ENCODE measurements at regions not wholly inside any gene's neighbourhood (a gene's known extent, or its start where the extent isn't known, plus 50 kb on each side); places are given as distances from the start of the nearest gene placed in this dataset.

GRCh38 chr10:4370376-4370775 is 455.6 kb upstream of the AKR1E2 start:
- DNase-seq, result no peak

- no peak for DNase-seq
Observed at GRCh38 chr10:4361581-4361980, 464.4 kb upstream of the AKR1E2 start.

GRCh38 chr10:4359003-4359402 is 467.0 kb upstream of the AKR1E2 start:
- DNase-seq, result no peak

- DNase-seq, result no peak
Observed at GRCh38 chr10:4357911-4358310, 468.1 kb upstream of the AKR1E2 start.

GRCh38 chr10:4355350-4355749 is 470.7 kb upstream of the AKR1E2 start:
- no peak for DNase-seq

- DNase-seq, result no peak
Observed at GRCh38 chr10:4354382-4354812, 471.6 kb upstream of the AKR1E2 start.

GRCh38 chr10:4353964-4354363 is 472.0 kb upstream of the AKR1E2 start:
- no peak for DNase-seq

GRCh38 chr10:4353059-4353655 is 472.9 kb upstream of the AKR1E2 start:
- no peak for DNase-seq

- DNase-seq, result no peak
Observed at GRCh38 chr10:4352414-4352961, 473.5 kb upstream of the AKR1E2 start.

GRCh38 chr10:4351723-4352413 is 474.1 kb upstream of the AKR1E2 start:
- no peak for DNase-seq

GRCh38 chr10:4347397-4347796 is 478.6 kb upstream of the AKR1E2 start:
- DNase-seq, result no peak

GRCh38 chr10:4345877-4346646 is 479.9 kb upstream of the AKR1E2 start:
- no peak for DNase-seq

- no peak for DNase-seq
Observed at GRCh38 chr10:4344492-4344994, 481.5 kb upstream of the AKR1E2 start.

GRCh38 chr10:4343873-4344272 is 482.1 kb upstream of the AKR1E2 start:
- DNase-seq, result no peak

- no peak for DNase-seq
Observed at GRCh38 chr10:4343091-4343490, 482.9 kb upstream of the AKR1E2 start.

- DNase-seq, result no peak
Observed at GRCh38 chr10:4338768-4339167, 487.2 kb upstream of the AKR1E2 start.

- DNase-seq, result no peak
Observed at GRCh38 chr10:4337563-4337962, 488.4 kb upstream of the AKR1E2 start.

GRCh38 chr10:4334871-4335270 is 491.1 kb upstream of the AKR1E2 start:
- DNase-seq, result no peak

GRCh38 chr10:4334015-4334414 is 492.0 kb upstream of the AKR1E2 start:
- no peak for DNase-seq

GRCh38 chr10:4333459-4333894 is 492.5 kb upstream of the AKR1E2 start:
- DNase-seq, result no peak

GRCh38 chr10:4332764-4333458 is 493.1 kb upstream of the AKR1E2 start:
- no peak for DNase-seq

GRCh38 chr10:4331150-4331549 is 494.9 kb upstream of the AKR1E2 start:
- DNase-seq, result no peak

GRCh38 chr10:4330636-4331035 is 495.4 kb upstream of the AKR1E2 start:
- DNase-seq, result no peak
